ENCODE measurements at regions not wholly inside any gene's neighbourhood (a gene's known extent, or its start where the extent isn't known, plus 50 kb on each side); places are given as distances from the start of the nearest gene placed in this dataset.

GRCh38 chr16:80260906-80261311 is 279.9 kb upstream of the DYNLRB2 start:
- TF ChIP-seq, protein P1, sequence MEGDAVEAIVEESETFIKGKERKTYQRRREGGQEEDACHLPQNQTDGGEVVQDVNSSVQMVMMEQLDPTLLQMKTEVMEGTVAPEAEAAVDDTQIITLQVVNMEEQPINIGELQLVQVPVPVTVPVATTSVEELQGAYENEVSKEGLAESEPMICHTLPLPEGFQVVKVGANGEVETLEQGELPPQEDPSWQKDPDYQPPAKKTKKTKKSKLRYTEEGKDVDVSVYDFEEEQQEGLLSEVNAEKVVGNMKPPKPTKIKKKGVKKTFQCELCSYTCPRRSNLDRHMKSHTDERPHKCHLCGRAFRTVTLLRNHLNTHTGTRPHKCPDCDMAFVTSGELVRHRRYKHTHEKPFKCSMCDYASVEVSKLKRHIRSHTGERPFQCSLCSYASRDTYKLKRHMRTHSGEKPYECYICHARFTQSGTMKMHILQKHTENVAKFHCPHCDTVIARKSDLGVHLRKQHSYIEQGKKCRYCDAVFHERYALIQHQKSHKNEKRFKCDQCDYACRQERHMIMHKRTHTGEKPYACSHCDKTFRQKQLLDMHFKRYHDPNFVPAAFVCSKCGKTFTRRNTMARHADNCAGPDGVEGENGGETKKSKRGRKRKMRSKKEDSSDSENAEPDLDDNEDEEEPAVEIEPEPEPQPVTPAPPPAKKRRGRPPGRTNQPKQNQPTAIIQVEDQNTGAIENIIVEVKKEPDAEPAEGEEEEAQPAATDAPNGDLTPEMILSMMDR (IDR thresholded peaks at IDR 0.05), result no peak
- TF ChIP-seq POLR2AphosphoS5 (IDR thresholded peaks at IDR 0.05), result no peak
- no peak for TF ChIP-seq POLR2A (IDR thresholded peaks at IDR 0.05)
- no peak for DNase-seq (ENCODE audit: low spot score)
- intact Hi-C loops (cut with DNase I), result no loop called here
- 72% methylated on average over 4 of the region's 4 CpGs for WGBS
- Histone ChIP-seq H3K9me3 (no peaks in the 10 kb centered on the region), H3K36me3 (no peaks in the 10 kb centered on the region), H3K4me3 (no peak overlapping the region), H3K27ac (no peak overlapping the region), H3K27me3 (replicated peaks; ENCODE audit: insufficient read depth) (no peaks in the 10 kb centered on the region), H3K4me1 (replicated peaks) (no peaks in the 10 kb centered on the region)

GRCh38 chr16:80259290-80259805 is 281.4 kb upstream of the DYNLRB2 start:
- DNase-seq (ENCODE audit: low spot score), result no peak
- TF ChIP-seq POLR2A (IDR thresholded peaks at IDR 0.05), result no peak
- no peak for TF ChIP-seq POLR2AphosphoS5 (IDR thresholded peaks at IDR 0.05)
- TF ChIP-seq, protein P1 (IDR thresholded peaks at IDR 0.05), result no peak
- Histone ChIP-seq H3K4me3 (no peak overlapping the region), H3K27me3 (replicated peaks; ENCODE audit: insufficient read depth) (no peaks in the 10 kb centered on the region), H3K4me1 (replicated peaks) (no peaks in the 10 kb centered on the region), H3K36me3 (no peaks in the 10 kb centered on the region), H3K27ac (no peak overlapping the region), H3K9me3 (no peaks in the 10 kb centered on the region)
- WGBS, result 88% methylated on average over 6 of the region's 6 CpGs
- intact Hi-C loops (cut with DNase I), result no loop called here

DNA sequence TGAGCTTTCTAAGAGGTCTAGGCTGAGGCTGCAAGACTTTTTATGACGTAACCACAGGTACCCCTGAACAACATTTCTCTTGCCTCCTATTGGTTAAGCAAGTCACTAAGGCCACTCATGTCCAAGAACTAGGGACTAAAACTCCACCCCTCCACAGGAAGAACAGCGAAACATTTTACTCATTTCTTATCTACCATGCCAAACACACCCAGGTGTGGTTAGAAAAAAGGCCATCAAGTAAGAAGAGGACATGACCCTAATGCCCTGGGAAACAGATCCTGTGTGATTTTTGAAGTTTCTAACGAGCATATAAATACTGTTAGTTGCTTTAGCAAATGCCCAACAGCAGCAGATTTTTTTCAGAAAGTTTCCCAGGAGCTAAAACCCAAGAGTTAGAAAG is 282.4 kb upstream of the DYNLRB2 start:
- H3K9me3 ChIP-seq, result no peaks in the 10 kb centered on the region
- no peaks in the 10 kb centered on the region for H3K36me3 ChIP-seq
- H3K4me3 ChIP-seq, result no peak overlapping the region
- WGBS, result 88% methylated on average over 3 of the region's 3 CpGs
- H3K4me1 ChIP-seq (replicated peaks), result no peaks in the 10 kb centered on the region
- DNase-seq (ENCODE audit: low spot score), result no peak
- intact Hi-C loops (cut with DNase I), result no loop called here
- TF ChIP-seq POLR2AphosphoS5 (IDR thresholded peaks at IDR 0.05), result no peak
- TF ChIP-seq, protein P1 (IDR thresholded peaks at IDR 0.05), result no peak
- TF ChIP-seq POLR2A (IDR thresholded peaks at IDR 0.05), result no peak
- H3K27ac ChIP-seq, result no peak overlapping the region
- H3K27me3 ChIP-seq (replicated peaks; ENCODE audit: insufficient read depth), result no peaks in the 10 kb centered on the region

- WGBS, result 97% methylated on average over 4 of the region's 4 CpGs
- DNase-seq (ENCODE audit: low spot score), result no peak
- intact Hi-C loops (cut with DNase I), result no loop called here
- no peaks in the 10 kb centered on the region for H3K36me3 ChIP-seq
- H3K27me3 ChIP-seq (replicated peaks; ENCODE audit: insufficient read depth), result no peaks in the 10 kb centered on the region
- no peaks in the 10 kb centered on the region for H3K4me1 ChIP-seq (replicated peaks)
- TF ChIP-seq POLR2A (IDR thresholded peaks at IDR 0.05) (no peak), POLR2AphosphoS5 (IDR thresholded peaks at IDR 0.05) (no peak)
- TF ChIP-seq, protein P1 (IDR thresholded peaks at IDR 0.05), result no peak
- no peaks in the 10 kb centered on the region for H3K9me3 ChIP-seq
- no peak overlapping the region for H3K27ac ChIP-seq
- H3K4me3 ChIP-seq, result no peak overlapping the region
Measured at GRCh38 chr16:80254970-80255369, 285.8 kb upstream of the DYNLRB2 start.

GRCh38 chr16:80253741-80254140 is 287.1 kb upstream of the DYNLRB2 start:
- H3K4me3 ChIP-seq, result no peak overlapping the region
- intact Hi-C loops (cut with DNase I), result no loop called here
- H3K27me3 ChIP-seq (replicated peaks; ENCODE audit: insufficient read depth), result no peaks in the 10 kb centered on the region
- no peaks in the 10 kb centered on the region for H3K4me1 ChIP-seq (replicated peaks)
- H3K9me3 ChIP-seq, result no peaks in the 10 kb centered on the region
- WGBS, result 85% methylated on average over 5 of the region's 5 CpGs
- DNase-seq (ENCODE audit: low spot score), result no peak
- TF ChIP-seq POLR2A (IDR thresholded peaks at IDR 0.05) (no peak), POLR2AphosphoS5 (IDR thresholded peaks at IDR 0.05) (no peak)
- TF ChIP-seq, protein P1 (IDR thresholded peaks at IDR 0.05), result no peak
- no peaks in the 10 kb centered on the region for H3K36me3 ChIP-seq
- H3K27ac ChIP-seq, result no peak overlapping the region
